HCT116 (cell line): ENCODE measurements at regions not wholly inside any gene's neighbourhood (a gene's known extent, or its start where the extent isn't known, plus 50 kb on each side); places are given as distances from the start of the nearest gene placed in this dataset.

ENCODE experiments used
- ATAC-seq: fragments of 200-7000 bp; cut with Tn5 transposase; 2 replicates; pipeline ENCODE4 v1.9.1; 2020; ENCODE audit warnings: mild to moderate bottlenecking, moderate library complexity
- BruUV-seq: library from RNA; stranded (reverse); fragments of 400-500 nt; replicated peaks from 2 replicates; lab custom pipeline; 2021; lab: Mats Ljungman, UMichigan
- CTCF ChIA-PET: fragments of 300-600 bp; sonication (Branson Sonifier 250); formaldehyde crosslinking; loops from one replicate; lab custom pipeline; 2021; ENCODE audit warnings: antibody characterized with exemption; lab: Charles Lee
- POLR2A ChIA-PET: fragments of 300-600, 350-600 bp; sonication (Branson Sonifier 250); formaldehyde crosslinking; loops from one replicate; lab custom pipeline; 2021; ENCODE audit warnings: antibody characterized with exemption; lab: Charles Lee
- RAD21 ChIA-PET, 2 experiments: fragments of 300-600 bp; sonication (Branson Sonifier 250); formaldehyde crosslinking; loops; one replicate each; lab custom pipeline; 2023; ENCODE audit warnings: low total read pairs in 2 of 2; ENCODE audit not compliant: uncharacterized antibody in 2 of 2, unreplicated experiment in 2 of 2, low non-redundant PET in 1 of 2; lab: Charles Lee
- DNase-seq: peaks from one replicate; pipeline ENCODE4 v3.0.0-alpha.2; 2010; ENCODE audit warnings: low read depth, low spot score
- H2AFZ ChIP-seq: fragments of 200-600 bp; shearing (Covaris generic), sonication (generic); 2 replicates; pipeline ENCODE4 v1.6.1; 2017; ENCODE audit warnings: low read depth, mixed run types, mixed read lengths, antibody characterized with exemption, low read length; ENCODE audit not compliant: poor library complexity, severe bottlenecking
- H3K27ac ChIP-seq: 2 replicates; pipeline ENCODE4 v1.5.1; 2012; ENCODE audit warnings: low read depth, low read length
- H3K27me3 ChIP-seq: fragments of 200-600 bp; sonication (generic); 2 replicates; pipeline ENCODE4 v1.6.1; 2016; ENCODE audit warnings: mixed run types, low read length, mixed read lengths; ENCODE audit not compliant: insufficient read depth
- H3K36me3 ChIP-seq, 2 experiments: fragments of 200-500 bp in 1 of 2; fragments of 200-600 bp in 1 of 2; sonication (Bioruptor generic) in 1 of 2; sonication (generic) in 1 of 2; 2 replicates each; pipeline versions ENCODE4 v1.5.1 to v1.6.1; 2014 to 2016; ENCODE audit warnings: low read length in 2 of 2, inconsistent platforms in 1 of 2, mixed read lengths in 1 of 2, mixed run types in 1 of 2; ENCODE audit not compliant: insufficient read depth in 2 of 2, control insufficient read depth in 1 of 2
- H3K4me1 ChIP-seq, 2 experiments: fragments of 200-600 bp in 1 of 2; sonication (generic) in 1 of 2; 2 replicates each; pipeline versions ENCODE4 v1.5.1 to v1.6.1; 2012 to 2017; ENCODE audit warnings: low read length in 2 of 2, inconsistent platforms in 1 of 2, mild to moderate bottlenecking in 1 of 2, mixed read lengths in 1 of 2, mixed run types in 1 of 2, moderate library complexity in 1 of 2; ENCODE audit not compliant: insufficient read depth in 2 of 2, control insufficient read depth in 1 of 2
- H3K4me2 ChIP-seq: fragments of 200-600 bp; sonication (generic); 2 replicates; pipeline ENCODE4 v1.6.1; 2017; ENCODE audit warnings: mixed run types, low read length, mixed read lengths
- H3K4me3 ChIP-seq, 2 experiments: fragments of 200-600 bp in 1 of 2; sonication (generic) in 1 of 2; replicated peaks in 1 of 2; 2 replicates each; pipeline ENCODE4 v1.5.1; 2011 to 2016; ENCODE audit warnings: low read length in 2 of 2, control low read depth in 1 of 2, low read depth in 1 of 2, mild to moderate bottlenecking in 1 of 2, mixed read lengths in 1 of 2, mixed run types in 1 of 2
- H3K79me2 ChIP-seq: fragments of 200-600 bp; sonication (generic); 2 replicates; pipeline ENCODE4 v1.6.1; 2017; ENCODE audit warnings: mild to moderate bottlenecking, mixed run types, low read length, moderate library complexity, mixed read lengths; ENCODE audit not compliant: insufficient read depth
- H3K9ac ChIP-seq: fragments of 200-600 bp; sonication (generic); 2 replicates; pipeline ENCODE4 v1.6.1; 2016; ENCODE audit warnings: low read length, mixed read lengths
- H3K9me2 ChIP-seq: fragments of 200-600 bp; sonication (generic), shearing (Covaris generic); 2 replicates; pipeline ENCODE4 v1.6.1; 2017; ENCODE audit warnings: mixed run types, mild to moderate bottlenecking, moderate library complexity; ENCODE audit not compliant: insufficient read depth
- H3K9me3 ChIP-seq, 2 experiments: fragments of 200-500 bp in 1 of 2; fragments of 200-600 bp in 1 of 2; sonication (Bioruptor generic) in 1 of 2; sonication (generic) in 1 of 2; 2 replicates each; pipeline ENCODE4 v1.6.1; 2014 to 2017; ENCODE audit warnings: low read length in 2 of 2, mixed read lengths in 2 of 2, inconsistent platforms in 1 of 2, low read depth in 1 of 2, mild to moderate bottlenecking in 1 of 2, mixed run types in 1 of 2, moderate library complexity in 1 of 2; ENCODE audit not compliant: control insufficient read depth in 1 of 2, insufficient read depth in 1 of 2
- H4K20me1 ChIP-seq: fragments of 200-600 bp; sonication (generic), shearing (Covaris generic); 2 replicates; pipeline ENCODE4 v1.6.1; 2017; ENCODE audit warnings: mixed run types, mild to moderate bottlenecking, moderate library complexity; ENCODE audit not compliant: insufficient read depth
- EGR1 ChIP-seq: IDR thresholded peaks from 2 replicates; pipeline ENCODE4 v1.6.1; 2012; ENCODE audit warnings: low read depth
- RAD21 ChIP-seq: IDR thresholded peaks from 2 replicates; pipeline ENCODE4 v1.6.1; 2012; ENCODE audit warnings: low read depth, mild to moderate bottlenecking
- YY1 ChIP-seq: IDR thresholded peaks from 2 replicates; pipeline ENCODE4 v1.6.1; 2011; ENCODE audit warnings: low read length, low read depth, moderate library complexity, mild to moderate bottlenecking; ENCODE audit not compliant: insufficient replicate concordance; ENCODE audit errors: extremely low read depth
- intact Hi-C: fragments of 100-400 bp; cut with micrococcal nuclease; formaldehyde crosslinking; loops from 2 replicates; pipeline ENCODE4 v1.10.0; 2022

- BruUV-seq, result no TSS peak
- TF ChIP-seq YY1, result no peak
- H3K9ac ChIP-seq, result no peak overlapping the region
Measured at GRCh38 chr10:29840516-29841276, 205.9 kb upstream of the SVIL start.

GRCh38 chr10:29839826-29840515, 205.2 kb upstream of the SVIL start:
- H3K4me1 ChIP-seq, result no peaks in the 10 kb centered on the region; a peak in 1 of 4 replicates
- H3K27me3 ChIP-seq, result no peaks in the 10 kb centered on the region
- H4K20me1 ChIP-seq, result no peaks in the 10 kb centered on the region
- intact Hi-C loops, result no loop called here
- no peaks in the 10 kb centered on the region for H3K9me2 ChIP-seq
- ChIA-PET POLR2A (no interaction called here), CTCF (no interaction called here), RAD21 (no interaction called here)
- no peaks in the 10 kb centered on the region for H3K79me2 ChIP-seq
- no peak overlapping the region for H3K4me3 ChIP-seq
- no peak overlapping the region for H3K27ac ChIP-seq
- H2AFZ ChIP-seq, result no peak overlapping the region
- H3K36me3 ChIP-seq, result no peaks in the 10 kb centered on the region
- DNase-seq (no peak), ATAC-seq (no peak)
- TF ChIP-seq EGR1 (no peak), RAD21 (no peak)
- no peak overlapping the region for H3K4me2 ChIP-seq
- no TSS peak for BruUV-seq
- no peaks in the 10 kb centered on the region for H3K9me3 ChIP-seq
- H3K9ac ChIP-seq, result no peak overlapping the region

More at GRCh38 chr10:29840516-29841276, 205.9 kb upstream of the SVIL start:
- H3K9me2 ChIP-seq, result no peaks in the 10 kb centered on the region
- ATAC-seq (no peak), DNase-seq (no peak)
- ChIA-PET CTCF (interaction anchor here (0.6 kb wide), 1 partner anchor 16 kb away, joined by 3 read pairs; no protein-coding TSS in a partner anchor), POLR2A (no interaction called here), RAD21 (no interaction called here)
- H3K4me2 ChIP-seq, result no peak overlapping the region
- intact Hi-C loops, result no loop called here
- no peaks in the 10 kb centered on the region for H3K79me2 ChIP-seq
- no peaks in the 10 kb centered on the region for H3K27me3 ChIP-seq
- H2AFZ ChIP-seq, result no peak overlapping the region
- H3K4me1 ChIP-seq, result no peaks in the 10 kb centered on the region; a peak in 1 of 4 replicates
- H3K4me3 ChIP-seq, result no peak overlapping the region
- H4K20me1 ChIP-seq, result no peaks in the 10 kb centered on the region
- no peaks in the 10 kb centered on the region for H3K9me3 ChIP-seq
- no peaks in the 10 kb centered on the region for H3K36me3 ChIP-seq
- no peak overlapping the region for H3K27ac ChIP-seq
